Epithelial cell of esophagus (primary cell): ENCODE measurements at regions not wholly inside any gene's neighbourhood (a gene's known extent, or its start where the extent isn't known, plus 50 kb on each side); places are given as distances from the start of the nearest gene placed in this dataset.
"Not testable (repeated sequence)": the region's sequence is repeated elsewhere in the genome, so short reads cannot be mapped to it uniquely, and the experiment has no call there.

ENCODE experiments used
- DNase-seq: peaks from one replicate; pipeline ENCODE4 v3.0.0; 2010; ENCODE audit warnings: low read depth
- H3K4me3 ChIP-seq: 2 replicates; pipeline ENCODE4 v1.5.1; 2011; ENCODE audit warnings: mild to moderate bottlenecking, low read length, control low read depth
- TF ChIP-seq, protein P1 (sequence below): IDR thresholded peaks from 2 replicates; pipeline ENCODE4 v1.5.1; 2011; ENCODE audit warnings: low read depth, mild to moderate bottlenecking, low read length, control low read depth, inconsistent platforms; ENCODE audit not compliant: insufficient read depth; ENCODE audit errors: missing control alignments

DNA sequence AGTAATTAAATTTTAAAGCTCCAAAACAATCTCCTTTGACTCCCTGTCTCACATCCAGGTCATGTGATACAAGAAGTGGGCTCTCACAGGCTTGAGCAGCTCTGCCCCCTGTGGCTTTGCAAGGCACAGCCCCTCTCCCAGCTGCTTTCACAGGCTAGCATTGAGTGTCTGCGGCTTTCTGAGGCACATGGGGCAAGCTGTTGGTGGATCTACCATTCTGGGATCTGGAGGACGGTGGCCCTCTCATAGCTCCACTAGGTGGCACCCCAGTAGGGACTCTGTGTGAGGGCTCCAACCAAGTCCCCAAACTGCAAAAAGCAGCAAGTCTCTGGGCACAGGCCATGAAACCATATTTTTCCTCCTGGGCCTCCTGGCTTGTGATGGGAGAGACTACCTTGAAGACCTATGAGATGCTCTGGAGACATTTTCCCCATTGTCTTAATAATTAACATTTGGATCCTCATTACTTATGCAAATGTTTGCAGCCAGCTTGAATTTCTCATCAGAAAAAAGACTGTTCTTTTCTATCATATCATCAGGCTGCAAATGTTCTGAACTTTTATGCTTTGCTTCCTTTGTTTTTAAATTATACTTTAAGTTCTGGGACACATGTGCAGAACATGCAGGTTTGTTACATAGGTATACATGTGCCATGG lies 554.1 kb upstream of the OLFM3 start:
- TF ChIP-seq, protein P1, sequence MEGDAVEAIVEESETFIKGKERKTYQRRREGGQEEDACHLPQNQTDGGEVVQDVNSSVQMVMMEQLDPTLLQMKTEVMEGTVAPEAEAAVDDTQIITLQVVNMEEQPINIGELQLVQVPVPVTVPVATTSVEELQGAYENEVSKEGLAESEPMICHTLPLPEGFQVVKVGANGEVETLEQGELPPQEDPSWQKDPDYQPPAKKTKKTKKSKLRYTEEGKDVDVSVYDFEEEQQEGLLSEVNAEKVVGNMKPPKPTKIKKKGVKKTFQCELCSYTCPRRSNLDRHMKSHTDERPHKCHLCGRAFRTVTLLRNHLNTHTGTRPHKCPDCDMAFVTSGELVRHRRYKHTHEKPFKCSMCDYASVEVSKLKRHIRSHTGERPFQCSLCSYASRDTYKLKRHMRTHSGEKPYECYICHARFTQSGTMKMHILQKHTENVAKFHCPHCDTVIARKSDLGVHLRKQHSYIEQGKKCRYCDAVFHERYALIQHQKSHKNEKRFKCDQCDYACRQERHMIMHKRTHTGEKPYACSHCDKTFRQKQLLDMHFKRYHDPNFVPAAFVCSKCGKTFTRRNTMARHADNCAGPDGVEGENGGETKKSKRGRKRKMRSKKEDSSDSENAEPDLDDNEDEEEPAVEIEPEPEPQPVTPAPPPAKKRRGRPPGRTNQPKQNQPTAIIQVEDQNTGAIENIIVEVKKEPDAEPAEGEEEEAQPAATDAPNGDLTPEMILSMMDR, result peak; percentile 54
- peak; percentile 48 for DNase-seq
- no peak overlapping the region for H3K4me3 ChIP-seq

DNA sequence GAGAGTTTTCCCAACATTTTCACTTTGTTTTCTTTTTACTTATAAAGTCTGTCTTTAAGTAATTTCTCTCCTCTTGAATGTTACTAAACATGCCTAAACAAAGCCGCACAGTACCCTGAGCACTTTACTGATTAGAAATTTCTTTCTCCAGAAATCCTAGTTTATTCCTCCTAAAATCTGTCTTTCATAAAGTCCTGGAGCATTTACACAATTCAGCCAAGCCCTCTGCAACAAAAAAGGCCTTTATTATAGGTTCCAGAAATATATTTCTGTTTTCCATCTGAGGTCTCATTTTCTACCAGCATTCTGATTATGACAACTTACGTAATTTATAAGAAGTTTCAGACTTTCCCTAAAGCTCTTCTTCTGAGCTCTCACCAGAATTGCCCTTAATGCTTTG lies 549.5 kb upstream of the OLFM3 start:
- H3K4me3 ChIP-seq, result no peak overlapping the region
- TF ChIP-seq, protein P1, result no peak

DNA sequence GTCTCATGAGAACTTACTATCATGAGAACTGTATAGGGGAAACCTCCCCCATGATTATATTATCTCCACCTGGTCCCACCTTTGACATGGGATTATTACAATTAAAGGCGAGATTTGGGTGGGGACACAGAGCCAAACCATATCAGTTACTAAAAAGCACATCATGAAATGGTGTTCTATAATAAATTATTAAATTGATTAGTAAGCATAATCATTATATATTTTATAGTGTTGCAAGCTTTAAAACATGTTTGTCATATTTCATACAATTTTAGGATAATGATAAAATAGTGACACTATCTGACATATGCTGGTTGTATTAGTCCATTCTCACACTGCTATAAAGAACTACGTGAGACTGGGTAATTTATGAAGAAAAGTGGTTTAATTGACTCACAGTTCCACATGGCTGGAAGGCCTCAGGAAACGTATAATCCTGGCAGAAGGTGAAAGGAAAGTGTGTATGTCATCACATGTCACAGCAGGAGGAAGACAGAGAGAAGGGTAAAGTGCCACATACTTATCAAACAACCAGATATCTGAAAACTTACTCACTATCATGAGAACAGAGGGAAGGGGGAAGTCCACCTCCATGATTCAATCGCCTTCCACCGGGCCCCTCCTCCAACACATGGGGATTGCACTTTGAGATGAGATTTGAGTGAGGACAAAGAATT lies 539.2 kb upstream of the OLFM3 start:
- TF ChIP-seq, protein P1, result no peak
- DNase-seq, result no peak
- H3K4me3 ChIP-seq, result no peak overlapping the region

More for the DNA sequence above, 549.5 kb upstream of the OLFM3 start:
- DNase-seq, result no peak

DNA sequence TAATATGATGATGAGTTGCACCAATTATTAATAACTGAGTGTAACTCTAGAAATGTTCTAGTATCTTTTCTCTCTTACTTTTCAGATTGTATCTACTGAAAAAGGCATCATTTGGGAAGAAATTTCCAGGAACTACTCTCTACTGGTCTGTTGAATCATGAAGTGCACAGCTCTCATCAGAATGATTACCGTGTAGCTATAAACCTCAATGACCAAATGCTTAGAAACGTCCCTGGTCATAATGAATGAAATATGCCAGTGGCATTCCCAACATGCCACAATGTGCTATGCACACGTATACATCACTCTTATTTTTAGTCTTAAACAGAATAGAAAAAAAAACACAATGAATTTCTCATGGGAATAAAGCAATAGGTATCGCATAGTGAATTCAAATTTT lies 534.3 kb upstream of the OLFM3 start:
- no peak for DNase-seq
- TF ChIP-seq, protein P1, result no peak
- H3K4me3 ChIP-seq, result no peak overlapping the region

DNA sequence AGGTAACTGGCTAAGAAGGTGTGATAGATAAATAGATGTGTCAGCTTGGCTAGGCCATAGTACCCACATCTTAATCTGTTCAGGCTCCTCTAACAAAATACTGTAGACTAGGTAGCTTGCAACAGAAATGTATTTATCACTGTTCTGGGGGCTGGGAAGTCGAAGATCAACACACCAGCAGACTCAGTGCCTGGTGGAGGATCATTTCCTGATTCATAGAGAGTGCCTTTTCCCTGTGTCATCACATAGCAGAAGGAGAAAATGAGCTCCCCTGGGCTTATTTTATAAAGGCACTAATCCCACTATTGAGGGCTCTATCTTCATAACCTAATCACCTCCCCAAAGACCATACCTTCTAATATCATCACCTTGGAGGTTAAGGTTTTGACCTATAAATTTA lies 532.7 kb upstream of the OLFM3 start:
- H3K4me3 ChIP-seq, result no peak overlapping the region
- TF ChIP-seq, protein P1, result no peak
- DNase-seq, result no peak

DNA sequence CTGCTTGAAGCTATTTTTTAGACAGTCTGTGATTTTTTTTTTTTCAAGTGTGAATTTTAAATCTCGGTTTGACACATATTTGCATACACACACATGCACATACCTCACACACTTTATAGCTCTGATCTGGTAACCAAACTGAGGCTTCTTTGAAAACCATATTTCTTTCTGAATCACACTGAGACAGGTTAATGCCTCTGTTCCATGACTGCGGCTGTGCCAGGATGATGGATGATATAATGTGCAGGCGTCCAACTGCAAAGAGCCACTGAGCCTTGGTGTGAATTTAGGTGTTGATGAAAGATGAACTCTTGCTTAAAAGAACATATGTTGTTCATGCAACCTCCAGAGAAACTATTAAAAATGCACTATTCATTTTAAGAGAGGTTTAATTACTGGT lies 504.0 kb upstream of the OLFM3 start:
- DNase-seq, result no peak
- TF ChIP-seq, protein P1, result no peak
- no peak overlapping the region for H3K4me3 ChIP-seq

DNA sequence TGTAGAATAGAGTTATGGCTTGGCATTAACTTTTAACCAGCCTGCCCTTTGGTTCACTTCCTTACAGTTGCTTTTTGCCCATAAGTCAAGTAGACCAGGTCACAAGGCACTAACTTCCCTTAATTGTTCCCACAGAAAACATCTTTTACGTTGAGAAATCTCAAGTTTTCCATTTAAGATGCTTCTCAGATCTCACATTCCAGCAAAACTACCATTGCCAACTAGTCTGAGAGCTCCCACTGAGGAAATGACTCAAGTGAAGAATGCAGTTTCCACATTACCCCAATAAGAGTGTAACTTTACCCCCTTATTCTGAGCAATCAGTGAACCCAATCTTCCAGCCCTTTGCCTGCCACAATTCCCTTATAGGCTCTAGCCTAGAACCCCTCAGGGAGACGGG lies 502.2 kb upstream of the OLFM3 start:
- TF ChIP-seq, protein P1, result no peak
- DNase-seq, result no peak
- H3K4me3 ChIP-seq, result no peak overlapping the region

DNA sequence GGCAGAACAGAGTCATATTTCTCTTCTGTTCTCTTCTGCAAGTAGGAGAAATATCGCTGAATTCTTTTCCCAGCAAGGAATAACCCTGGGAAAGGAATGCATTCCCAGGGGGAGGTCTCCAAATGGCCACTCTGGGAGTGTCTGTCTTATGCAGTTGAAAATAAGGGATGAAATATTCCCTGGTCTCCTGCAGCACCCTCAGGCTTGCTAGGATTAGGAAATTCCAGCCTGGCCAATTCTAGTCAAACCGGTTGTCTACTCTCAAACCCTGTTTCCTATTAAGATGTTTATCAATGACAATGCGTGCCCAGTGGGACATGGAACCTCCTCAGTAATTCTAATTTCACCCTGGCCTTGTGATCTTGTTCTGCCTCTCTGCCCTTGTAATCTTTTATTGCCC lies 501.1 kb upstream of the OLFM3 start:
- DNase-seq, H3K4me3 ChIP-seq: not testable (repeated sequence)
